ENCODE measurements at regions not wholly inside any gene's neighbourhood (a gene's known extent, or its start where the extent isn't known, plus 50 kb on each side); places are given as distances from the start of the nearest gene placed in this dataset.

DNA sequence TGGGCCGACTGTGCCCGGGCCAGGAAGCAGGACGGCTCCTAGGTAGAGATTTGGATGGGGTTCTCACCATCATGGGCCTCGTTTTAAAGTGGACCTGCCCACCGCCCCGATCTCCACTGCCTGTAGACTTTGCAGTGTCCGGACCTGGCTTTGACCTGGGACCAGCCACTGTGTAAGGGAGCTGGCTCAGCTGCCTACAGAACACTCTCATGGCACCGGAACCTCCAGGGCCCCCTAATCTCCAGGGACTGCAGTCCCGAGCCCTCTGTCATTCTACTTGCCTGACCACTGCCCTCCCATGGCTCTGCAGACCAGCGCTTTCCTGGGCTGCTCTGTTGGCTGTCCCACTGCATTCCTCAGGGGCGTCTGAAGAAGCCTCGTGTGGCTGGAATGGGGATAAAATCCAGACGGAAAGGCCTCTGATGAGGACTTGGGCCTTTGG, 120.8 kb downstream of the GLI2 start:
- no peak overlapping the region for H3K27ac ChIP-seq
- TF ChIP-seq, protein P1, sequence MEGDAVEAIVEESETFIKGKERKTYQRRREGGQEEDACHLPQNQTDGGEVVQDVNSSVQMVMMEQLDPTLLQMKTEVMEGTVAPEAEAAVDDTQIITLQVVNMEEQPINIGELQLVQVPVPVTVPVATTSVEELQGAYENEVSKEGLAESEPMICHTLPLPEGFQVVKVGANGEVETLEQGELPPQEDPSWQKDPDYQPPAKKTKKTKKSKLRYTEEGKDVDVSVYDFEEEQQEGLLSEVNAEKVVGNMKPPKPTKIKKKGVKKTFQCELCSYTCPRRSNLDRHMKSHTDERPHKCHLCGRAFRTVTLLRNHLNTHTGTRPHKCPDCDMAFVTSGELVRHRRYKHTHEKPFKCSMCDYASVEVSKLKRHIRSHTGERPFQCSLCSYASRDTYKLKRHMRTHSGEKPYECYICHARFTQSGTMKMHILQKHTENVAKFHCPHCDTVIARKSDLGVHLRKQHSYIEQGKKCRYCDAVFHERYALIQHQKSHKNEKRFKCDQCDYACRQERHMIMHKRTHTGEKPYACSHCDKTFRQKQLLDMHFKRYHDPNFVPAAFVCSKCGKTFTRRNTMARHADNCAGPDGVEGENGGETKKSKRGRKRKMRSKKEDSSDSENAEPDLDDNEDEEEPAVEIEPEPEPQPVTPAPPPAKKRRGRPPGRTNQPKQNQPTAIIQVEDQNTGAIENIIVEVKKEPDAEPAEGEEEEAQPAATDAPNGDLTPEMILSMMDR (IDR thresholded peaks at IDR 0.05), result no peak
- TF ChIP-seq POLR2A (IDR thresholded peaks at IDR 0.05), result no peak
- H3K4me1 ChIP-seq, result no peaks in the 10 kb centered on the region
- intact Hi-C loops (cut with DNase I), result no loop called here
- DNase-seq (peak in 1 of 4 donors; percentile 12), ATAC-seq (no peak)
- no peaks in the 10 kb centered on the region for H3K9me3 ChIP-seq
- H3K36me3 ChIP-seq (replicated peaks in 1 of 2; ENCODE audit: insufficient read depth in 1 of 2, low read depth in 2 of 2), result no peaks in the 10 kb centered on the region
- H3K27me3 ChIP-seq, result no peaks in the 10 kb centered on the region
- 49 to 79% methylated on average over 4 to 13 of the region's 13 CpGs for WGBS, 2 donors
- no peak overlapping the region for H3K4me3 ChIP-seq

DNA sequence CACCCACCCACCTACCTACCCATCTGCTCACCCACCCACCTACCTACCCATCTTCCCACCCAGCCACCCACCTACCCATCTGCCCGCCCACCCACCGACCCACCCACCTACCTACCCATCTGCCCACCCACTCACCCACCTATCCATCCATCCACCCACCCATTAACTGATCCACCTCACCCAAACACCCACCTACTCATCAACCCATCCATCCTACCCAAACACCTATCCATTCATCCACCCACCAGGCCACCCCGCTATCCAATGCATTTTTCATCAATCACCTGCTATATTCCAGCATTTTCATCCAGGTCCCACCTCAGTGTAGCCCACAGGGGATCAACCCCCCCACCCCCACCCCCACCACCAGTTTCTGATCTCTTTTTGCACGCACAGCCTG, 121.8 kb downstream of the GLI2 start:
- Histone ChIP-seq H3K9me3 (no peaks in the 10 kb centered on the region), H3K27me3 (no peaks in the 10 kb centered on the region), H3K36me3 (replicated peaks in 1 of 2; ENCODE audit: insufficient read depth in 1 of 2, low read depth in 2 of 2) (no peaks in the 10 kb centered on the region), H3K27ac (no peak overlapping the region), H3K4me3 (no peak overlapping the region), H3K4me1 (no peaks in the 10 kb centered on the region)
- ATAC-seq, result no peak
- TF ChIP-seq, protein P1 (IDR thresholded peaks at IDR 0.05), result no peak
- TF ChIP-seq POLR2A (IDR thresholded peaks at IDR 0.05), result no peak
- WGBS, 2 donors, result 93 to 100% methylated on average over 2 to 4 of the region's 4 CpGs
- intact Hi-C loops (cut with DNase I), result no loop called here
- no peak for DNase-seq

DNA sequence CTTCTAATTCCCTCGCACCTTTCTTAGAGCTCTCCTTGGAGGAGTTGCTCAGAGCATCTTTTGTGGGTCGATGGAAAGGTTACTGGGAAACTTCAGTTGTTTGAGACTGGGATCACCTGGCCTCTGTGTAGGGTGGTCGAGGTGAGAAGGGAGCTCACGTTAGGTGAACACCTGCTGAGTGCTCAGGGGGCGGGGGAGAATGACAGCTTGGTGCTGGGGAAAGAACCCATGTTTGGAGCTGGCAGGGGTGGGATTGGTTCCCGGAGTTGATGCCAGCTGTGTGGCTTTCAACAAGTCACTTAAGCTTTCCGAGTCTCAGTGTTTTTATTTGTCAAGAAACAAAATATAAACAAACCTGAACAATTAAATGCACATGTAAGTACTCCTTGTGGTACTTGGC, 122.3 kb downstream of the GLI2 start:
- WGBS, 2 donors, result 79% methylated on average over 7 of the region's 7 CpGs
- no peak for TF ChIP-seq POLR2A (IDR thresholded peaks at IDR 0.05)
- TF ChIP-seq, protein P1 (IDR thresholded peaks at IDR 0.05), result no peak
- Histone ChIP-seq H3K27ac (no peak overlapping the region), H3K27me3 (no peaks in the 10 kb centered on the region), H3K4me1 (no peaks in the 10 kb centered on the region), H3K36me3 (replicated peaks in 1 of 2; ENCODE audit: insufficient read depth in 1 of 2, low read depth in 2 of 2) (no peaks in the 10 kb centered on the region), H3K4me3 (no peak overlapping the region), H3K9me3 (no peaks in the 10 kb centered on the region)
- intact Hi-C loops (cut with DNase I), result no loop called here
- no peak for DNase-seq
- no peak for ATAC-seq

DNA sequence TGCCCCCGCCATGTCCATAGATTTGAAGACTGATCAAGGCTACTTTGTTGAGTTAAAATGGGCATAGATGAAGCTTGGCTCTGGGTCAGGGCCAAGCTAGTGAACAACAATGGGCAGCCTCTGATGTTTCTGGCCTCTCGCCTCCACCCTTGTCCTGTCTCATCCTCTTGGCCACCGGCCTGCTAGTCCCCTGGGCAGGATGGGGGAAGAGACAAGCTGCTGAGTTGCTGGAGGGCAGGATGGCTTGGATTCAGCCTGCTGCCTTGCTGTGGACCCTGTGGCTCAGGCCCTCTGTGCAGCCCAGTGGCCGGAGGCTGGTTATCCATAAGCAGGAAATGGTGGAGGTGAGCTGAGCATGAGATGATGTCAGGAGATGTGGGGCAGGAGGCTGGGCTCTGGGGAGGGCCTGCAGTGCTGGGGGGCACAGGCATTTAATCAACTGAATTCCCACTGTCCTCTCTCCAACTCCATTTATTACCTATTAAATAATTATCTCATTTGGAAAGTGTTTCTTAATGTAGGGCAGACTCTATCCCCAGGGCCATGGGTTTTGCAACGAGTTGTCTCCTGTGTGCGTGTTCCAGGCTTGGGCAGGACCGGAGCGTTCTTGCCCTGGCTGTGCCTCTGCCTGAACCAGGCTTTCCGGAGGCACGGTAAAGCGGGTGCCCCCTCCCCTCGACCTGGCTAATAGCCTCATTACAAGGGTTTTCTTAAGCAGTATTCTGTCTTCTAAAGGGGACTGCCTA, 122.9 kb downstream of the GLI2 start:
- H3K36me3 ChIP-seq (replicated peaks in 1 of 2; ENCODE audit: insufficient read depth in 1 of 2, low read depth in 2 of 2), result no peaks in the 10 kb centered on the region
- no peak for TF ChIP-seq POLR2A (IDR thresholded peaks at IDR 0.05)
- TF ChIP-seq, protein P1 (IDR thresholded peaks at IDR 0.05), result no peak
- no peaks in the 10 kb centered on the region for H3K4me1 ChIP-seq
- intact Hi-C loops (cut with DNase I), result no loop called here
- no peaks in the 10 kb centered on the region for H3K9me3 ChIP-seq
- H3K27me3 ChIP-seq, result no peaks in the 10 kb centered on the region
- no peak for ATAC-seq
- 75 to 79% methylated on average over 11 to 12 of the region's 12 CpGs for WGBS, 2 donors
- no peak overlapping the region for H3K27ac ChIP-seq
- no peak for DNase-seq
- no peak overlapping the region for H3K4me3 ChIP-seq

DNA sequence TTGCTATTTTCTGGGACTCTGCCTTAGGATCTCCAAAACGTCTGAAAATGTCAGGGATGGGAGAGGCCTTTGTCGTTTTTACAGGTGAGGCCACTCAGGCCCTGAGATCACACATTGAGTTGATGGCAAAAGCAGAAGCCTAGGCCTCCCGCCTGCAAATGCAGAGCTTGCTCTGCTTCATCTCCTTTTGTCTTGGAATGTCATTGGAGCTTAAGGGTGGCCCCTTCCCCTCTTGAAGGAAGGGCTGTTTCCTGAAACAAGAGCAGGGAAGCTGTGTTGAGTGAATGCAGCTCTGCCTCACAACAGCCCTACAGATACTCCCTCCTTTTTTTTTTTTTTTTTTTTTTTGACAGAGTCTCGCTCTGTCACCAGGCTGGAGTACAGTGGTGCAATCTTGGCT, 123.5 kb downstream of the GLI2 start:
- Histone ChIP-seq H3K27ac (no peak overlapping the region), H3K9me3 (no peaks in the 10 kb centered on the region), H3K27me3 (no peaks in the 10 kb centered on the region), H3K4me3 (no peak overlapping the region), H3K4me1 (no peaks in the 10 kb centered on the region), H3K36me3 (replicated peaks in 1 of 2; ENCODE audit: insufficient read depth in 1 of 2, low read depth in 2 of 2) (no peaks in the 10 kb centered on the region)
- TF ChIP-seq, protein P1 (IDR thresholded peaks at IDR 0.05), result no peak
- no peak for TF ChIP-seq POLR2A (IDR thresholded peaks at IDR 0.05)
- no peak for ATAC-seq
- 48 to 60% methylated on average over 2 to 4 of the region's 4 CpGs for WGBS, 2 donors
- intact Hi-C loops (cut with DNase I), result no loop called here
- no peak for DNase-seq
